ENCODE measurements at regions not wholly inside any gene's neighbourhood (a gene's known extent, or its start where the extent isn't known, plus 50 kb on each side); places are given as distances from the start of the nearest gene placed in this dataset.
A peak's percentile ranks its signal among the peaks of the same experiment; 100 is the strongest.

DNA sequence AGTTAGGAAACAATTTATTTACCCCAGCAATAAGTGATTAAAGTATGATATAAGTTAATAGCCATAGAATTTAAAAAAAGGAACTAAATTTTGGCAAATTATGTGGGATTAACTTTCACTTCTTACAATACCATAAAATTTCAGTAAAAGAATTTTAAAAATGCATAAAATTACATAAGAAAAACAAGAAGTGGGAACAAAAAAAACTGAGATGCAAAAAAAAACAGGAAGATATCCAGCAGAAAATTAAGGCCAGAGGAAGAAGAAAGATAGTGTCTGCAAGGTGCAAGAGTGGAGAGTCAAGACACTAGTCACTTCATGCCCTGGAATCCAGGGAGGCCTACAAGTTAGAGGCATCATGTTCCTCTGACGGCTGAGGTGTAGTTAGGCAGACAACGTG, 184.2 kb downstream of the GASK1B start:
- in situ Hi-C loops (cut with MboI; ENCODE audit: low sequenced_read_pairs in 4 of 4) (loop anchor here in 3 of 4 donors (25.0 kb wide), 2 partner anchors 624 to 649 kb away; no protein-coding TSS in a partner anchor), intact Hi-C loops (cut with DNase I; ENCODE audit: low total_unique reads) (no loop called here)
- Histone ChIP-seq H3K9me3 (no peaks in the 10 kb centered on the region), H3K4me1 (peaks cover 0 to 5% of the 10 kb centered on the region in 2 donors), H3K4me3 (no peak overlapping the region), H3K27ac (no peak overlapping the region), H3K36me3 (no peaks in the 10 kb centered on the region), H3K27me3 (no peaks in the 10 kb centered on the region)
- no peak for TF ChIP-seq POLR2A (IDR thresholded peaks at IDR 0.05)
- TF ChIP-seq, protein P1, sequence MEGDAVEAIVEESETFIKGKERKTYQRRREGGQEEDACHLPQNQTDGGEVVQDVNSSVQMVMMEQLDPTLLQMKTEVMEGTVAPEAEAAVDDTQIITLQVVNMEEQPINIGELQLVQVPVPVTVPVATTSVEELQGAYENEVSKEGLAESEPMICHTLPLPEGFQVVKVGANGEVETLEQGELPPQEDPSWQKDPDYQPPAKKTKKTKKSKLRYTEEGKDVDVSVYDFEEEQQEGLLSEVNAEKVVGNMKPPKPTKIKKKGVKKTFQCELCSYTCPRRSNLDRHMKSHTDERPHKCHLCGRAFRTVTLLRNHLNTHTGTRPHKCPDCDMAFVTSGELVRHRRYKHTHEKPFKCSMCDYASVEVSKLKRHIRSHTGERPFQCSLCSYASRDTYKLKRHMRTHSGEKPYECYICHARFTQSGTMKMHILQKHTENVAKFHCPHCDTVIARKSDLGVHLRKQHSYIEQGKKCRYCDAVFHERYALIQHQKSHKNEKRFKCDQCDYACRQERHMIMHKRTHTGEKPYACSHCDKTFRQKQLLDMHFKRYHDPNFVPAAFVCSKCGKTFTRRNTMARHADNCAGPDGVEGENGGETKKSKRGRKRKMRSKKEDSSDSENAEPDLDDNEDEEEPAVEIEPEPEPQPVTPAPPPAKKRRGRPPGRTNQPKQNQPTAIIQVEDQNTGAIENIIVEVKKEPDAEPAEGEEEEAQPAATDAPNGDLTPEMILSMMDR (IDR thresholded peaks at IDR 0.05 in 4 of 5, conservative IDR thresholded peaks at IDR 0.05 in 1 of 5), result no peak
- ATAC-seq (no peak), DNase-seq (no peak)

GRCh38 chr4:157984285-157984911, 188.4 kb downstream of the GASK1B start:
- no peak for DNase-seq
- ATAC-seq, result no peak
- TF ChIP-seq, protein P1 (IDR thresholded peaks at IDR 0.05 in 4 of 5, conservative IDR thresholded peaks at IDR 0.05 in 1 of 5), result no peak
- TF ChIP-seq POLR2A (IDR thresholded peaks at IDR 0.05), result no peak
- Histone ChIP-seq H3K27me3 (no peaks in the 10 kb centered on the region), H3K9me3 (no peaks in the 10 kb centered on the region), H3K36me3 (no peaks in the 10 kb centered on the region), H3K27ac (no peak overlapping the region), H3K4me1 (no peaks in the 10 kb centered on the region), H3K4me3 (no peak overlapping the region)
- in situ Hi-C loops (cut with MboI; ENCODE audit: low sequenced_read_pairs in 4 of 4) (loop anchor here in 3 of 4 donors (25.0 kb wide), 2 partner anchors 628 to 653 kb away; no protein-coding TSS in a partner anchor), intact Hi-C loops (cut with DNase I; ENCODE audit: low total_unique reads) (no loop called here)

GRCh38 chr4:157983300-157983699, 189.5 kb downstream of the GASK1B start:
- H3K9me3 ChIP-seq, result no peaks in the 10 kb centered on the region
- in situ Hi-C loops (cut with MboI; ENCODE audit: low sequenced_read_pairs in 4 of 4), result loop anchor here in 3 of 4 donors (25.0 kb wide), 2 partner anchors 629 to 654 kb away; no protein-coding TSS in a partner anchor
- DNase-seq (no peak), ATAC-seq (no peak)
- no peak overlapping the region for H3K4me3 ChIP-seq
- TF ChIP-seq POLR2A (IDR thresholded peaks at IDR 0.05), result no peak
- H3K4me1 ChIP-seq, result peaks cover 5% of the 10 kb centered on the region in 2 donors
- H3K36me3 ChIP-seq, result no peaks in the 10 kb centered on the region
- H3K27ac ChIP-seq, result no peak overlapping the region
- intact Hi-C loops (cut with DNase I; ENCODE audit: low total_unique reads), result no loop called here
- no peaks in the 10 kb centered on the region for H3K27me3 ChIP-seq

DNA sequence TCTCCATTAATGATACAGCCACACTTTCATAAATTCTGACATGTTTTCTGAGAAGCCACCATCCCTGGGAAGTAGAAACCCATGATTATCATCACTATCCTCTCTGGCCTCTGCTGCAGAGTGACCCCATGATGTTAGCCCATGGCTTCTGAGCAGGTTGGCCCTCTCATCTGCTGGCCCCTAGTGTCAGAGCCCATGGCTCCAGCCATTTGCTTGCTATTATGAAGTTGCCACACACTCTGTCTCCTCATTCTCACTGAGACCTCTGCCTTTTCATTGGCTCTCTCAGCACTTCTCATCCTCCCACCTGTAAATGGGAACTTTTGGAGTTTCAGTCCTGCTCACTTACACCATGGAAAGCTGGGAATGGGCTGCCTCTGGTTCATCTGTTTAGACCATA, 192.7 kb downstream of the GASK1B start:
- Histone ChIP-seq H3K9me3 (no peaks in the 10 kb centered on the region), H3K36me3 (no peaks in the 10 kb centered on the region), H3K27ac (no peak overlapping the region), H3K27me3 (no peaks in the 10 kb centered on the region), H3K4me1 (peaks cover 5% of the 10 kb centered on the region in 2 donors), H3K4me3 (no peak overlapping the region)
- intact Hi-C loops (cut with DNase I; ENCODE audit: low total_unique reads), result no loop called here
- in situ Hi-C loops (cut with MboI; ENCODE audit: low sequenced_read_pairs in 4 of 4), result loop anchor here in 3 of 4 donors (25.0 kb wide), 2 partner anchors 632 to 657 kb away; no protein-coding TSS in a partner anchor
- ATAC-seq (no peak), DNase-seq (no peak)
- TF ChIP-seq, protein P1 (IDR thresholded peaks at IDR 0.05 in 4 of 5, conservative IDR thresholded peaks at IDR 0.05 in 1 of 5), result no peak
- TF ChIP-seq POLR2A (IDR thresholded peaks at IDR 0.05), result no peak

GRCh38 chr4:157978680-157979361, 194.0 kb downstream of the GASK1B start:
- in situ Hi-C loops (cut with MboI; ENCODE audit: low sequenced_read_pairs in 4 of 4) (loop anchor here in 3 of 4 donors (25.0 kb wide), 2 partner anchors 633 to 658 kb away; no protein-coding TSS in a partner anchor), intact Hi-C loops (cut with DNase I; ENCODE audit: low total_unique reads) (loop anchor here (5.0 kb wide), 1 partner anchor 1502 kb away; no protein-coding TSS in a partner anchor)
- DNase-seq, result no peak
- peak overlapping the region in 2 of 4 donors; percentile 27 to 36 for H3K4me3 ChIP-seq
- H3K36me3 ChIP-seq, result no peaks in the 10 kb centered on the region
- no peaks in the 10 kb centered on the region for H3K9me3 ChIP-seq
- no peak for TF ChIP-seq POLR2A (IDR thresholded peaks at IDR 0.05)
- TF ChIP-seq, protein P1 (IDR thresholded peaks at IDR 0.05 in 4 of 5, conservative IDR thresholded peaks at IDR 0.05 in 1 of 5), result peak; percentile 51 to 77 (median 62)
- ATAC-seq, result peak; percentile 63 to 81
- no peak overlapping the region for H3K27ac ChIP-seq
- peaks cover 5% of the 10 kb centered on the region in 2 donors for H3K4me1 ChIP-seq
- no peaks in the 10 kb centered on the region for H3K27me3 ChIP-seq
